ENCODE measurements at regions not wholly inside any gene's neighbourhood (a gene's known extent, or its start where the extent isn't known, plus 50 kb on each side); places are given as distances from the start of the nearest gene placed in this dataset.

- no peak for FAIRE-seq
- no peaks in the 10 kb centered on the region; the same call in 2 of the 3 replicates for H3K9me3 ChIP-seq (replicated peaks; ENCODE audit: control insufficient read depth, insufficient read depth, low read length)
- H3K27ac ChIP-seq (ENCODE audit: control insufficient read depth, insufficient read depth) = no peak overlapping the region
- RAD21 ChIA-PET (ENCODE audit: unreplicated experiment) = no interaction called here
- ATAC-seq = no peak
- no TSS peak for BruUV-seq (replicated peaks)
- H3K4me2 ChIP-seq (ENCODE audit: control insufficient read depth, insufficient read depth) = no peak overlapping the region
- CTCF ChIA-PET = no interaction called here
- SMC1A ChIA-PET (ENCODE audit: uncharacterized antibody, unreplicated experiment) = interaction anchor here (1.7 kb wide), 1 partner anchor 31 kb away, joined by 4 read pairs; no protein-coding TSS in a partner anchor
- H3K79me2 ChIP-seq (ENCODE audit: control insufficient read depth, insufficient read depth, low read length) = no peaks in the 10 kb centered on the region
- no peak for DNase-seq (ENCODE audit: low read depth, low spot score)
- no peak overlapping the region for H3K9ac ChIP-seq (ENCODE audit: control insufficient read depth, insufficient read depth, low read length)
- no peak overlapping the region for H2AFZ ChIP-seq (ENCODE audit: control insufficient read depth, low read depth, low read length)
- no peaks in the 10 kb centered on the region for H3K27me3 ChIP-seq (replicated peaks in 1 of 2; ENCODE audit: control insufficient read depth in 2 of 2, insufficient read depth in 2 of 2, low read length in 1 of 2)
- intact Hi-C loops (cut with micrococcal nuclease; ENCODE audit: unreplicated experiment) = no loop called here
- no peaks in the 10 kb centered on the region for H3K36me3 ChIP-seq (ENCODE audit: control insufficient read depth in 2 of 2, insufficient read depth in 2 of 2, low read length in 1 of 2)
- no peaks in the 10 kb centered on the region for H4K20me1 ChIP-seq (ENCODE audit: control insufficient read depth, insufficient read depth)
- H3K4me1 ChIP-seq (ENCODE audit: control insufficient read depth, insufficient read depth, low read length) = no peaks in the 10 kb centered on the region
- POLR2A ChIA-PET = no interaction called here
- no peak overlapping the region for H3K4me3 ChIP-seq
- in situ Hi-C loops (cut with MboI) = no loop called here
- no peak for TF ChIP-seq POU2F2 (IDR thresholded peaks at IDR 0.05; ENCODE audit: borderline replicate concordance, low read depth, low read length)
- TF ChIP-seq FOXM1 (IDR thresholded peaks at IDR 0.05; ENCODE audit: low read depth, low read length) = no peak
- no peak for TF ChIP-seq JUNB (IDR thresholded peaks at IDR 0.05)
- TF ChIP-seq, protein P1, sequence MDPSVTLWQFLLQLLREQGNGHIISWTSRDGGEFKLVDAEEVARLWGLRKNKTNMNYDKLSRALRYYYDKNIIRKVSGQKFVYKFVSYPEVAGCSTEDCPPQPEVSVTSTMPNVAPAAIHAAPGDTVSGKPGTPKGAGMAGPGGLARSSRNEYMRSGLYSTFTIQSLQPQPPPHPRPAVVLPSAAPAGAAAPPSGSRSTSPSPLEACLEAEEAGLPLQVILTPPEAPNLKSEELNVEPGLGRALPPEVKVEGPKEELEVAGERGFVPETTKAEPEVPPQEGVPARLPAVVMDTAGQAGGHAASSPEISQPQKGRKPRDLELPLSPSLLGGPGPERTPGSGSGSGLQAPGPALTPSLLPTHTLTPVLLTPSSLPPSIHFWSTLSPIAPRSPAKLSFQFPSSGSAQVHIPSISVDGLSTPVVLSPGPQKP (IDR thresholded peaks at IDR 0.05; ENCODE audit: low read depth, low read length) = no peak
- TF ChIP-seq, protein P2, sequence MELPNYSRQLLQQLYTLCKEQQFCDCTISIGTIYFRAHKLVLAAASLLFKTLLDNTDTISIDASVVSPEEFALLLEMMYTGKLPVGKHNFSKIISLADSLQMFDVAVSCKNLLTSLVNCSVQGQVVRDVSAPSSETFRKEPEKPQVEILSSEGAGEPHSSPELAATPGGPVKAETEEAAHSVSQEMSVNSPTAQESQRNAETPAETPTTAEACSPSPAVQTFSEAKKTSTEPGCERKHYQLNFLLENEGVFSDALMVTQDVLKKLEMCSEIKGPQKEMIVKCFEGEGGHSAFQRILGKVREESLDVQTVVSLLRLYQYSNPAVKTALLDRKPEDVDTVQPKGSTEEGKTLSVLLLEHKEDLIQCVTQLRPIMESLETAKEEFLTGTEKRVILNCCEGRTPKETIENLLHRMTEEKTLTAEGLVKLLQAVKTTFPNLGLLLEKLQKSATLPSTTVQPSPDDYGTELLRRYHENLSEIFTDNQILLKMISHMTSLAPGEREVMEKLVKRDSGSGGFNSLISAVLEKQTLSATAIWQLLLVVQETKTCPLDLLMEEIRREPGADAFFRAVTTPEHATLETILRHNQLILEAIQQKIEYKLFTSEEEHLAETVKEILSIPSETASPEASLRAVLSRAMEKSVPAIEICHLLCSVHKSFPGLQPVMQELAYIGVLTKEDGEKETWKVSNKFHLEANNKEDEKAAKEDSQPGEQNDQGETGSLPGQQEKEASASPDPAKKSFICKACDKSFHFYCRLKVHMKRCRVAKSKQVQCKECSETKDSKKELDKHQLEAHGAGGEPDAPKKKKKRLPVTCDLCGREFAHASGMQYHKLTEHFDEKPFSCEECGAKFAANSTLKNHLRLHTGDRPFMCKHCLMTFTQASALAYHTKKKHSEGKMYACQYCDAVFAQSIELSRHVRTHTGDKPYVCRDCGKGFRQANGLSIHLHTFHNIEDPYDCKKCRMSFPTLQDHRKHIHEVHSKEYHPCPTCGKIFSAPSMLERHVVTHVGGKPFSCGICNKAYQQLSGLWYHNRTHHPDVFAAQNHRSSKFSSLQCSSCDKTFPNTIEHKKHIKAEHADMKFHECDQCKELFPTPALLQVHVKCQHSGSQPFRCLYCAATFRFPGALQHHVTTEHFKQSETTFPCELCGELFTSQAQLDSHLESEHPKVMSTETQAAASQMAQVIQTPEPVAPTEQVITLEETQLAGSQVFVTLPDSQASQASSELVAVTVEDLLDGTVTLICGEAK (IDR thresholded peaks at IDR 0.05; ENCODE audit: borderline replicate concordance) = no peak
- no peak for TF ChIP-seq PBX3 (IDR thresholded peaks at IDR 0.05; ENCODE audit: insufficient replicate concordance, low read depth, low read length)
- no peak for TF ChIP-seq CREB1 (IDR thresholded peaks at IDR 0.05; ENCODE audit: low read depth)
- no peak for TF ChIP-seq CUX1 (IDR thresholded peaks at IDR 0.05; ENCODE audit: insufficient replicate concordance, low read depth, low read length)
- TF ChIP-seq KLF5 (IDR thresholded peaks at IDR 0.05; ENCODE audit: partially characterized antibody) = no peak
- TF ChIP-seq, protein P3, sequence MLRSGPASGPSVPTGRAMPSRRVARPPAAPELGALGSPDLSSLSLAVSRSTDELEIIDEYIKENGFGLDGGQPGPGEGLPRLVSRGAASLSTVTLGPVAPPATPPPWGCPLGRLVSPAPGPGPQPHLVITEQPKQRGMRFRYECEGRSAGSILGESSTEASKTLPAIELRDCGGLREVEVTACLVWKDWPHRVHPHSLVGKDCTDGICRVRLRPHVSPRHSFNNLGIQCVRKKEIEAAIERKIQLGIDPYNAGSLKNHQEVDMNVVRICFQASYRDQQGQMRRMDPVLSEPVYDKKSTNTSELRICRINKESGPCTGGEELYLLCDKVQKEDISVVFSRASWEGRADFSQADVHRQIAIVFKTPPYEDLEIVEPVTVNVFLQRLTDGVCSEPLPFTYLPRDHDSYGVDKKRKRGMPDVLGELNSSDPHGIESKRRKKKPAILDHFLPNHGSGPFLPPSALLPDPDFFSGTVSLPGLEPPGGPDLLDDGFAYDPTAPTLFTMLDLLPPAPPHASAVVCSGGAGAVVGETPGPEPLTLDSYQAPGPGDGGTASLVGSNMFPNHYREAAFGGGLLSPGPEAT (IDR thresholded peaks at IDR 0.05; ENCODE audit: low read depth) = no peak
- TF ChIP-seq KAT2A (conservative IDR thresholded peaks at IDR 0.05; ENCODE audit: control insufficient read depth, low read depth, low read length) = no peak
- TF ChIP-seq PAX5 (IDR thresholded peaks at IDR 0.05; ENCODE audit: borderline replicate concordance, low read depth, low read length) = no peak
These were observed 463.2 kb upstream of the ATXN8OS start for GRCh38 chr13:69644447-69644846.
